ENCODE measurements at regions not wholly inside any gene's neighbourhood (a gene's known extent, or its start where the extent isn't known, plus 50 kb on each side); places are given as distances from the start of the nearest gene placed in this dataset.

- TF ChIP-seq CTCF (IDR thresholded peaks at IDR 0.05; ENCODE audit: low read length) (no peak), EZH2 (optimal IDR thresholded peaks at IDR 0.05; ENCODE audit: low read depth, low read length) (no peak)
These were observed 188.3 kb upstream of the MYL2 start for GRCh38 chr12:111108726-111109125.

Measured in MM.1S (cell line).